ENCODE measurements at regions not wholly inside any gene's neighbourhood (a gene's known extent, or its start where the extent isn't known, plus 50 kb on each side); places are given as distances from the start of the nearest gene placed in this dataset.
A peak's percentile ranks its signal among the peaks of the same experiment; 100 is the strongest.

DNA sequence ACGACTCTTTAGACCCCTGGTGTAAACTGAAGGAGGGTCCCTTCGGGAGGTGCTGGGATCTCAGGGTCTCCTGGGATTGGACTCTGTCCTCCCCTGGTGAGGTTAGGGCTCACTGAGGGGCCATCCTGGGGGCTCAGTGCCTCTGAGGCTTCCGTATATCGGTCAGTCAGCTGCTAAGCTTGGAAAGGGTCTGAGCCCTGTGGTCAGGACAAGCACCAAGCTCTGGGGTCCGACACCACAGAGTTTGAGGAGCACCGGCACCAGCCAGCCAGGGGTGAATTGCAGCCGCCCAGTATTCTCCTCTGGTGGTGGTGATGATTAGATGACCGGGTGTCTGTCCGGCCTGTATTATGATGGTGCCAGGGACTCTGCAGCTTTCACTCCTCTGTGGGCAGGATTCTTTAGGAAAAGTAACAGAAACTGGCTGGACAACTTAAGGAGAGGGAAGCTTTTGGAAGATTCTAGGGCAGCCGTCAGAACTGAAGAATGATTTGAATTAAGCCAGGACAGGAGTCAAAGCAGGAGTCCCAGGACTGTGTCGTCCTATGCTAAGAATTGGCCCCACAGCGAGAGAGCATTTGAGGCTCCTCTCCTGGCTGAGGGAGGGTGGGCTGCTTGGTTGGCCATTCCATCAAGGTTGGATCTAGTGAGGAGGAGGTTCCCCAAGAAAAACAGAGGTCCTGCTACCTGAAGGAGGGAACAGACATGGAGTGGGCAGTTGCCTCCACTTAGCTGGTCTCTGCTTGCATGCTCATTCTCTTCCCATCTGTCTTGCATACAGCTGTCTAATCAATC is 158.6 kb upstream of the HS6ST1 start:
- H3K4me3 ChIP-seq (ENCODE audit: low read depth, poor library complexity, severe bottlenecking) = no peak overlapping the region
- DNase-seq (ENCODE audit: low spot score in 2 of 2) = peak in 1 of 2 donors; percentile 58
- intact Hi-C loops (cut with DNase I; ENCODE audit: low total_unique reads) = no loop called here
- WGBS, 2 donors = 93 to 96% methylated on average over 11 to 12 of the region's 12 CpGs
- TF ChIP-seq, protein P1, sequence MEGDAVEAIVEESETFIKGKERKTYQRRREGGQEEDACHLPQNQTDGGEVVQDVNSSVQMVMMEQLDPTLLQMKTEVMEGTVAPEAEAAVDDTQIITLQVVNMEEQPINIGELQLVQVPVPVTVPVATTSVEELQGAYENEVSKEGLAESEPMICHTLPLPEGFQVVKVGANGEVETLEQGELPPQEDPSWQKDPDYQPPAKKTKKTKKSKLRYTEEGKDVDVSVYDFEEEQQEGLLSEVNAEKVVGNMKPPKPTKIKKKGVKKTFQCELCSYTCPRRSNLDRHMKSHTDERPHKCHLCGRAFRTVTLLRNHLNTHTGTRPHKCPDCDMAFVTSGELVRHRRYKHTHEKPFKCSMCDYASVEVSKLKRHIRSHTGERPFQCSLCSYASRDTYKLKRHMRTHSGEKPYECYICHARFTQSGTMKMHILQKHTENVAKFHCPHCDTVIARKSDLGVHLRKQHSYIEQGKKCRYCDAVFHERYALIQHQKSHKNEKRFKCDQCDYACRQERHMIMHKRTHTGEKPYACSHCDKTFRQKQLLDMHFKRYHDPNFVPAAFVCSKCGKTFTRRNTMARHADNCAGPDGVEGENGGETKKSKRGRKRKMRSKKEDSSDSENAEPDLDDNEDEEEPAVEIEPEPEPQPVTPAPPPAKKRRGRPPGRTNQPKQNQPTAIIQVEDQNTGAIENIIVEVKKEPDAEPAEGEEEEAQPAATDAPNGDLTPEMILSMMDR (IDR thresholded peaks at IDR 0.05) = no peak

DNA sequence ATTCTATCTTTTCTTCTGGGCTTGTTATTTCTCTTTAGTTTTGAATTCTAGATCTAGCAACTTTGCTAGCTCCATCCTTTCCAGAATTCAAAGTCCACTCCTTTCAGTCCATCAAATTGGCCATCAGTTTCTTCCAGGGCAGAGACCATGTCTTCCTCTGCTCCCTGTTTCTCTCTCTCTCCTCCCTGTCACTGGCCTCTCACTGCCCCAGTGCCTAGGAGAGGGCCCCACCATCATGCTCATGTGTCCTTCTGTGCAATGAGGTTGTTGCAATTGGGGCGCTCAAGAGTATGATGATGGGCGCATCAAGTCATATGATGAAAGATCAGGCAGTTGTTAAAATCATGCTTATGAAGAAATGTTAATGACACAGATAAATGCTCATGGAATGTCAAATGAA is 159.2 kb upstream of the HS6ST1 start:
- TF ChIP-seq, protein P1 (IDR thresholded peaks at IDR 0.05) = no peak
- no peak for TF ChIP-seq POLR2A (IDR thresholded peaks at IDR 0.05)
- 66 to 94% methylated on average over 2 of the region's 2 CpGs for WGBS, 2 donors
- peak in 1 of 2 donors; percentile 54 for DNase-seq (ENCODE audit: low spot score in 2 of 2)
- no peak overlapping the region for H3K4me3 ChIP-seq (ENCODE audit: low read depth, poor library complexity, severe bottlenecking)
- intact Hi-C loops (cut with DNase I; ENCODE audit: low total_unique reads) = no loop called here

DNA sequence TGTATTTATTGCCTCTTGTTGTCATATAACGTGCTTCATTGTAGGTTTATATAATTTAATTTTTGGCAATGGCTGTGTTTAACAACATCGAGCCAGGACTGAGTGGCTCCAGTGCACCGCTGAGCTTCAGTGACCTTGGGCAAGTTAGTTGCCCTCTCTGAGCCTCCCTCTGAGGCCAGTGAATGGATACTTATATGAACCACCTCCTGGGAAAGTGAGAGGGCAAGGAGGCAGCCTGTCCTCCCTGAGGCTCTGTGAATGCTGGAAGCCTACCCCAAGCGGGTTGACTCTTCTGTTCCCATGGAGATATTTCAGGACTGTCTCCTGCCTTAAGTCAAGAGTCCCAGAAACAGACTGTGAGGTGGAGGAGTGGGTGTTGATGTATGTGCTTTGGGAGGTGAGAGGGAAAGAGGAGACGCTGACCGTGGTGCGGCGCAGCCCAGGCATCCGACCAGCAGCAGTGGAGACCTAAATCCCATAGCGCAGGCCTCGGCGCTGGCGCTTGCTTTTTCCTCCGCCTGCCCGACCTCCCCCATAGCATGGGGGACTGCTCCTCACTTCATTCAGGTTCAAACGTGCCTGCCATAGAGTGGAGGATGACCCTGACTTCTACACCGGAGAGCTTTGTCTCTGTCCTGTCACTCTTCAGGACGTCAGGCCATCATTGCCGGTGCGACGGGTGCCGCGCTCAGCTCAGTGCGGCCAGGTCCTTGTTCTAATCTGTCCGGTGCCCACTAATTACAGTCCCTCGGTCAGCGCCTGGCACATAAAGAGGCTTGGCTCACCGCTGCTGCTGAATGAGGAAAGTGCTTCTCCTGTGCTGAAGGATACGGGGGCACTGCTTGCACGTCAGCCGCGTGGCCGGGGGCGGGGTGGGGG is 167.3 kb upstream of the HS6ST1 start:
- intact Hi-C loops (cut with DNase I; ENCODE audit: low total_unique reads) = no loop called here
- 90 to 91% methylated on average over 33 to 34 of the region's 34 CpGs for WGBS, 2 donors
- H3K4me3 ChIP-seq (ENCODE audit: low read depth, poor library complexity, severe bottlenecking) = no peak overlapping the region
- DNase-seq (ENCODE audit: low spot score in 2 of 2) = peak in 1 of 2 donors; percentile 58
- TF ChIP-seq POLR2A (IDR thresholded peaks at IDR 0.05) = no peak
- TF ChIP-seq, protein P1 (IDR thresholded peaks at IDR 0.05) = no peak

DNA sequence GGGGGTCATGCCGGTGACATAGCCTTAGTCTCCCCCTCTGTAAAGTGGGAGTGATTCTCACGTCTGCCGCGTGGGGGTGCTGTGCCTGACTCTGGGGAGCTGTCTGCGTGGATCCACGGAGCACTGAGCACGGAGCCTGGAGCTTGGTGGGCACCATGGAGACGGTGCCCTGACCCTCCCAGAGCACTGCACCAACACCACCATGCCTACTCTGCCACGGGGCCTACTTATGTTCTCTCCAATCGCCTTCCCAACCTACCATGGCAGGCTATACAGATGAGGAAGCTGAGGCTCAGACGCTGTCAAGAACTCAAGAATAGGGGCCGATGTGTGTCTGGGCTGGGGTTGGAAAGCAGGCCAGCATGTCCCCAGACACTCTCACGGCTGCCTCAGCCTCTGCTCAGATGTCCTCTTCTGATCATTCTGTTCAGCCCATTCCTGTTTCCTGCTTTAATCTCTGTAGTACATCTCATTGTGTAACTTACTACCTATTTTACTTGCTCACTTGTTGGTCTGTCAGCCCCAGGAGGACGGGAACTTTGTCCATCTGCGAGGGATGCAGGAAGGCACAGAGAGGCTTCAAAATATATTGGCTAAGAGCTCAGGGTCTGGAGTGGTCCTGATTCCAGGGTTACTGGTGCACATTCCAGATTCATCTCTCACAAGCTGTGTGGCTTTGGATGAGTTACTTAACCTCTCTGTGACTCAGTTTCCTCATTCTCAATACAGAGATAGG is 168.1 kb upstream of the HS6ST1 start:
- TF ChIP-seq POLR2A (IDR thresholded peaks at IDR 0.05) = no peak
- TF ChIP-seq, protein P1 (IDR thresholded peaks at IDR 0.05) = no peak
- 85 to 91% methylated on average over 13 to 15 of the region's 15 CpGs for whole genome bisulfite sequencing, 2 donors
- no peak overlapping the region for H3K4me3 ChIP-seq (ENCODE audit: low read depth, poor library complexity, severe bottlenecking)
- DNase-seq (ENCODE audit: low spot score in 2 of 2) = peak in 1 of 2 donors; percentile 39
- intact Hi-C loops (cut with DNase I; ENCODE audit: low total_unique reads) = no loop called here

DNA sequence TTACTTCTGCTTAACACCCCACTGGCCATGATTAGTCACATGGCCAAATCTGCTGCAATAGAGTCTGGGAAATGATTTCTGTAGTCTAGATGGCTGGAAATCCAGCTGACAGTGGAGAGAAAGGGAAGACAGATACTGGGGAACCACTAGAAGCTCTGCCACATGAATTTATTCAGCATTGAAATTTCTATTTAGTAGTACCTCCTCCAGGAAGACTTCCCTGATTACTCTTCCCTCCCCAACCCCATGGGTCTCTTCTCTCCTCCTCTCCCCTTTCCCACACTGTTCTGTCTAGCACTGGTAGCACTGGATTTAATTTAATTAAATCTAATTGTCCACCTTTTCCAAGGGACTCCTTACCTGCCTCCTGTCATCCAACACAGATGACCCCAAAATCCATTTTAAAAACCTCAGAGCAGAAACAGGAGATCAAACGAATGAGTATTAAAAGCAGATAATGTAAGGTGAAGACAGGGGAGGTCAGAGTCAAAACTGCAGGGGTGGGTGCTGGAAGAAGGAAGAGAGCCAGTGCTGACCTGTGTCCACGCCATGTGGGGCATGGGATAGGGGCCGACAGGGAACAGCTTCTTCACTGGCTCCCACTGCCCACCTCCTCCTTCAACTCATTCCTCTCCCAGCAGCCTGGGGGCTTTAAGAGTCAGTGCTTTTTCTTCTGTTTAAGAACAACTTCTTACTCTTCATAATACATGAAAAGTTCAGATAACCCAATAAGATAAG is 169.2 kb upstream of the HS6ST1 start:
- H3K4me3 ChIP-seq (ENCODE audit: low read depth, poor library complexity, severe bottlenecking) = no peak overlapping the region
- TF ChIP-seq POLR2A (IDR thresholded peaks at IDR 0.05) = no peak
- TF ChIP-seq, protein P1 (IDR thresholded peaks at IDR 0.05) = no peak
- intact Hi-C loops (cut with DNase I; ENCODE audit: low total_unique reads) = no loop called here
- DNase-seq (ENCODE audit: low spot score in 2 of 2) = no peak
- WGBS, 2 donors = 67 to 78% methylated on average over 3 of the region's 3 CpGs

Data from lower leg skin (tissue), 4 donors.